ENCODE measurements at regions not wholly inside any gene's neighbourhood (a gene's known extent, or its start where the extent isn't known, plus 50 kb on each side); places are given as distances from the start of the nearest gene placed in this dataset.

GRCh38 chr2:122739732-122740593, 984.5 kb downstream of the TSN start:
- Histone ChIP-seq H3K27me3 (ENCODE audit: insufficient read depth, low read depth) (no peaks in the 10 kb centered on the region), H4K20me1 (ENCODE audit: insufficient read depth) (no peaks in the 10 kb centered on the region), H2AFZ (no peak overlapping the region), H3K27ac (no peak overlapping the region), H3K4me1 (replicated peaks; ENCODE audit: insufficient read depth) (no peaks in the 10 kb centered on the region; the same call in 1 of the 2 replicates), H3K9me3 (ENCODE audit: insufficient read depth, low read depth) (no peaks in the 10 kb centered on the region; the same call in 1 of the 2 replicates), H3K4me2 (no peak overlapping the region), H3K9me2 (ENCODE audit: insufficient read depth) (no peaks in the 10 kb centered on the region; the same call in 1 of the 2 replicates), H3K36me3 (ENCODE audit: low read depth) (no peaks in the 10 kb centered on the region), H3K79me2 (ENCODE audit: low read depth) (no peaks in the 10 kb centered on the region), H3K4me3 (no peak overlapping the region), H3F3A (ENCODE audit: insufficient read depth, low read depth) (no peaks in the 10 kb centered on the region)
- POLR2A ChIA-PET (ENCODE audit: unreplicated experiment) = no interaction called here
- intact Hi-C loops (cut with micrococcal nuclease; ENCODE audit: unreplicated experiment) = no loop called here
- TF ChIP-seq, protein P1, sequence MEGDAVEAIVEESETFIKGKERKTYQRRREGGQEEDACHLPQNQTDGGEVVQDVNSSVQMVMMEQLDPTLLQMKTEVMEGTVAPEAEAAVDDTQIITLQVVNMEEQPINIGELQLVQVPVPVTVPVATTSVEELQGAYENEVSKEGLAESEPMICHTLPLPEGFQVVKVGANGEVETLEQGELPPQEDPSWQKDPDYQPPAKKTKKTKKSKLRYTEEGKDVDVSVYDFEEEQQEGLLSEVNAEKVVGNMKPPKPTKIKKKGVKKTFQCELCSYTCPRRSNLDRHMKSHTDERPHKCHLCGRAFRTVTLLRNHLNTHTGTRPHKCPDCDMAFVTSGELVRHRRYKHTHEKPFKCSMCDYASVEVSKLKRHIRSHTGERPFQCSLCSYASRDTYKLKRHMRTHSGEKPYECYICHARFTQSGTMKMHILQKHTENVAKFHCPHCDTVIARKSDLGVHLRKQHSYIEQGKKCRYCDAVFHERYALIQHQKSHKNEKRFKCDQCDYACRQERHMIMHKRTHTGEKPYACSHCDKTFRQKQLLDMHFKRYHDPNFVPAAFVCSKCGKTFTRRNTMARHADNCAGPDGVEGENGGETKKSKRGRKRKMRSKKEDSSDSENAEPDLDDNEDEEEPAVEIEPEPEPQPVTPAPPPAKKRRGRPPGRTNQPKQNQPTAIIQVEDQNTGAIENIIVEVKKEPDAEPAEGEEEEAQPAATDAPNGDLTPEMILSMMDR (conservative IDR thresholded peaks at IDR 0.05) = no peak
- no peak for TF ChIP-seq EZH2 (IDR thresholded peaks at IDR 0.05; ENCODE audit: low read depth)
- no TSS peak for BruUV-seq (replicated peaks)
- CTCF ChIA-PET = no interaction called here
- DNase-seq = no peak

GRCh38 chr2:122740594-122740948, 985.1 kb downstream of the TSN start:
- Histone ChIP-seq H3K9me2 (ENCODE audit: insufficient read depth) (no peaks in the 10 kb centered on the region; the same call in 1 of the 2 replicates), H3K9me3 (ENCODE audit: insufficient read depth, low read depth) (no peaks in the 10 kb centered on the region; the same call in 1 of the 2 replicates), H3K4me2 (no peak overlapping the region), H3K79me2 (ENCODE audit: low read depth) (no peaks in the 10 kb centered on the region), H3K27me3 (ENCODE audit: insufficient read depth, low read depth) (no peaks in the 10 kb centered on the region), H4K20me1 (ENCODE audit: insufficient read depth) (no peaks in the 10 kb centered on the region), H2AFZ (no peak overlapping the region), H3K27ac (no peak overlapping the region), H3K36me3 (ENCODE audit: low read depth) (no peaks in the 10 kb centered on the region), H3F3A (ENCODE audit: insufficient read depth, low read depth) (no peaks in the 10 kb centered on the region), H3K4me3 (no peak overlapping the region), H3K4me1 (replicated peaks; ENCODE audit: insufficient read depth) (no peaks in the 10 kb centered on the region; the same call in 1 of the 2 replicates)
- POLR2A ChIA-PET (ENCODE audit: unreplicated experiment) = no interaction called here
- no peak for TF ChIP-seq EZH2 (IDR thresholded peaks at IDR 0.05; ENCODE audit: low read depth)
- CTCF ChIA-PET = no interaction called here
- DNase-seq = no peak
- no TSS peak for BruUV-seq (replicated peaks)
- intact Hi-C loops (cut with micrococcal nuclease; ENCODE audit: unreplicated experiment) = no loop called here

DNA sequence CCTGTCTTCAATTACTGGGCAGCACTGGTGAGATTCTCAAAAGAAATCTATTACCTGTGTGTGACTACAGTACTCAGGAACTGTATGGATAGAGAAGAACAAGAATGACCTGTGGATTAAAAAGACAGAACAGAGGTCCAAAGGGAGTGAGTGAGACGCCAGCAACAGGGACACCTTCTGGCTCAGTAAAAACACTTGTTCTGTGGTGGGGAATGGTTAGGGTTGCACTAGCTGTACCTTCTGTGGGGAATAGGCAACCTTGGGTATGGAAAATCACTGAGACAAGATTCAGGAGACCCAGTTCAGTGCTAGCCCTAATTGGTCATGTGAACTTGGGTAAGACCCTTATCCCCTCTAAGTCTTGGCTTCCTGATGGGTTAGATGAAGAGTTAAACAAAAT, 986.0 kb downstream of the TSN start:
- H3K4me2 ChIP-seq = no peak overlapping the region
- intact Hi-C loops (cut with micrococcal nuclease; ENCODE audit: unreplicated experiment) = no loop called here
- no peak overlapping the region for H3K4me3 ChIP-seq
- H2AFZ ChIP-seq = no peak overlapping the region
- no peaks in the 10 kb centered on the region; the same call in 1 of the 2 replicates for H3K9me2 ChIP-seq (ENCODE audit: insufficient read depth)
- H3K27ac ChIP-seq = no peak overlapping the region
- ChIA-PET CTCF (no interaction called here), POLR2A (ENCODE audit: unreplicated experiment) (no interaction called here)
- BruUV-seq (replicated peaks) = no TSS peak
- no peaks in the 10 kb centered on the region for H4K20me1 ChIP-seq (ENCODE audit: insufficient read depth)
- H3F3A ChIP-seq (ENCODE audit: insufficient read depth, low read depth) = no peaks in the 10 kb centered on the region
- H3K4me1 ChIP-seq (replicated peaks; ENCODE audit: insufficient read depth) = no peaks in the 10 kb centered on the region; the same call in 1 of the 2 replicates
- H3K79me2 ChIP-seq (ENCODE audit: low read depth) = no peaks in the 10 kb centered on the region
- H3K36me3 ChIP-seq (ENCODE audit: low read depth) = no peaks in the 10 kb centered on the region
- no peaks in the 10 kb centered on the region for H3K27me3 ChIP-seq (ENCODE audit: insufficient read depth, low read depth)
- DNase-seq = no peak
- no peak for TF ChIP-seq EZH2 (IDR thresholded peaks at IDR 0.05; ENCODE audit: low read depth)
- TF ChIP-seq, protein P1 (conservative IDR thresholded peaks at IDR 0.05) = no peak
- H3K9me3 ChIP-seq (ENCODE audit: insufficient read depth, low read depth) = no peaks in the 10 kb centered on the region; the same call in 1 of the 2 replicates

All from PC-9 (cell line).